GM21717 (cell line): ENCODE measurements at regions not wholly inside any gene's neighbourhood (a gene's known extent, or its start where the extent isn't known, plus 50 kb on each side); places are given as distances from the start of the nearest gene placed in this dataset.
"Not testable (repeated sequence)": the region's sequence is repeated elsewhere in the genome, so short reads cannot be mapped to it uniquely, and the experiment has no call there.

Experiments
- ATAC-seq: cut with Tn5 transposase; IDR thresholded peaks from one replicate; pipeline ENCODE4 v1.9.1; 2021; ENCODE audit warnings: mild to moderate bottlenecking, moderate library complexity; ENCODE audit not compliant: unreplicated experiment

GRCh38 chr3:125697126-125697525 lies 101.8 kb upstream of the OSBPL11 start:
- ATAC-seq: not testable (repeated sequence)

- ATAC-seq: not testable (repeated sequence)
Measured at GRCh38 chr3:125697979-125698640, 102.8 kb upstream of the OSBPL11 start.

GRCh38 chr3:125715651-125716050 lies 120.4 kb upstream of the OSBPL11 start:
- no peak for ATAC-seq

GRCh38 chr3:125732151-125732550 lies 136.9 kb upstream of the OSBPL11 start:
- ATAC-seq: not testable (repeated sequence)

DNA sequence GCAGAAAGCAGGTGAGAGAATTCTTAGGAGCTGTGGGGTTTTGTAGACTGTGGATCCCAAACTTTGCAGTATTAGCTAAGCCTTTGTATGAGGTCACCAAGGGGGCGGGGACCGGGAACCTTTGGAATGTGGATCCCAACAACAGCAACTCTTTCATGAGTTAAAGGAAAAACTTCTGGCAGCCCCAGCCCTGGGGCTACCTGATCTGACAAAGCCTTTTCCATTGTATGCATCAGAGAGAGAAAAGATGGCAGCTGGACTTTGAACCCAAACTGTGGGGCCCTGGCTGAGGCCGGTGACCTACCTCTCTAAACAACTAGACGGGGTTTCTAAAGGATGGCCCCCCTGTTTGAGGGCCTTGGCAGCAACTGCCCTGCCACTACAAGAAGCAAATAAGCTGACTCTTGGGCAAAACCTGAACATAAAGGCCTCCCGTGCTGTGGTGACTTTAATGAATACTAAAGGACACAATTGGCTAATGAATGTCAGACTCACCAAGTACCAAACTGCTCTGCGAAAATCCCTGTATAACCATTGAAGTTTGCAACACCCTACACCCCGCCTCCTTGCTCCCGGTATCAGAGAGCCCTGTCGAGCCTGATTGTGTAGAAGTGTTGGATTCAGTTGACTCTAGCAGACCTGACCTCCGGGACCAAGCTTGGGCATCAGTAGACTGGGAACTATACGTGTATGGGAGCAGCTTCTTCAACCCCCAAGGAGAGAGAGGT lies 146.9 kb upstream of the OSBPL11 start:
- ATAC-seq: not testable (repeated sequence)

- ATAC-seq: not testable (repeated sequence)
Measured at GRCh38 chr3:125742845-125743244, 147.5 kb upstream of the OSBPL11 start.

DNA sequence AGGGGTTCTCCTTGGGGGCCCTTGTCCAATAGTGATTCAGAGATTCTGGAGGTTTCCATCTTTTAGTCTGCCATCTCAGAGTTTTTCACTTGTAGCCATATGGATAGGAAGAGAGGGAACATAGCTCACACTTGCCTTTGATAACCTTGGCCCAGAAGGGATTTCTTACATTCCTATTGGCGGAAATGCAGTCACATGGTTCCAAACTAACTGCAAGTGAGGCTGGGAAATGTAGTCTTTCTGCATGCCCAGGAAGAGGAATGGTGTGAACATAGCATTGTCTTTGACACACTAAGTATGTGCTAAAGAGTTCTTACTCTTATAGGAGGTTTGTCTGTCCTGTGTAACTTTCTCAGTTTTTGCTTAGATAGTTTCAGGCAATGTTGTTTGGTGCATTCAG lies 161.8 kb upstream of the OSBPL11 start:
- not testable (repeated sequence) for ATAC-seq

DNA sequence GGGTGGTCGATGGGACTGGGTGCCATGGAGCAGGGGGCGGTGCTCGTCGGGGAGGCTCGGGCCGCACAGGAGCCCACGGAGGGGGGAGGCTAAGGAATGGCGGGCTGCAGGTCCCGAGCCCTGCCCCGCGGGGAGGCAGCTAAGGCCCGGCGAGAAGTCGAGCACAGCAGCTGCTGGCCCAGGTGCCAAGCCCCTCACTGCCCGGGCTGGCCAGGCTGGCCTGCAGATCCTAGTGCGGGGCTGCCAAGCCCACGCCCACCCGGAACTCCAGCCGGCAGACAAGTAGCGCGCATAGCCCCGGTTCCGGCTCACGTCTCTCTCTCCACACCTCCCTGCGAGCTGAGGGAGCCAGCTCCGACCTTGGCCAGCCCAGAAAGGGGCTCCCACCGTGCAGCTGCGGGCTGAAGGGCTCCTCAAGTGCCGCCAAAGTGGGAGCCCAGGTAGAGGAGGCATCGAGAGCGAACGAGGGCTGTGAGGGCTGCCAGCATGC lies 163.4 kb upstream of the OSBPL11 start:
- not testable (repeated sequence) for ATAC-seq

- ATAC-seq: not testable (repeated sequence)
Measured at GRCh38 chr3:125762601-125763000, 167.3 kb upstream of the OSBPL11 start.

DNA sequence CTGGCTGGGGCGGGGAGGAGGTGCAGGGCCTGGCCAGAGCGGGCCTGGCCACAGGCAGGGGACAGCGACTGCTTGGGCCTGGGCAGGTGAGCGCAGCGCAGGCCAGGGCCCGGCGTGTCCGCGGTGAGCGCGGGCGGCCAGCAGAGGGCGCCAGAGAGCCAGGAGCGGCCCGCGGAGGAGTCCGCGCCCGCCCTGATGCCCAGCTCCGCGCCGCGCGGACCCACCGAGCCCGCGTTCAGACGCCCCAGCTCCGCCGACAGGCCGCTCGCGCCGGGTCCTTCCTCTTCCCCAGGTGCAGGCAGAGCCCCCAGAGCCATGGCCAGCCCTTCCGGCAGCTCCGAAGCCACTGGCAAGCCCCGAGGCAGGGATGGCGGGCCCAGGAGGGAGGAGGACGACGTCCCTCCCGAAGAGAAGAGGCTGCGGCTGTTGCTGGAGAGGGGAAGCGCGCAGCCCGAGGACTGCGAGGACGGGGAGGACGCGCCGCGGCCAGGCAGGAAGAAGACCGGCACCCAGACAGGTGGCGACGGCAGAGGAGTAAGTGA lies 171.1 kb upstream of the OSBPL11 start:
- ATAC-seq: not testable (repeated sequence)

- ATAC-seq: not testable (repeated sequence)
Measured at GRCh38 chr3:125766931-125767330, 171.6 kb upstream of the OSBPL11 start.

- ATAC-seq: no peak
Measured at GRCh38 chr3:125767641-125768040, 172.3 kb upstream of the OSBPL11 start.

DNA sequence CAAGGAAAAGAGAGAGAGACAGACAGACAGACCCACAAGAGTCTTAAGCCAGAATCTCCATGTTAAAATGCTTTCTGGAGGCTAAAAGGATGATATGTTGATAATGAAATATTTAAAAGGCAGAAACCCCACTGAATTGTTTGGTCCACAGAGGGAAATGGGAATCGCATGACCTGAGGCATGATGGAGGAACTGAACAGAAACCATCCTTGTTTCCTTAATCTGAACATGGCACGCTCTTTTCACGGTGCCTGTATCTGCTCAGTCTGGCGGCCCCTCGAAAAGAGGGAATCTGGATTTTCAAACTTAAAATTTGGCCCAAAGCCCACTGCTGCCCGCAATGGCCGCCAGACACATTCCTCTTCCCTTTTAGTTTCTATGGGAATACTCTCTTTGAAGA lies 173.5 kb upstream of the OSBPL11 start:
- not testable (repeated sequence) for ATAC-seq

DNA sequence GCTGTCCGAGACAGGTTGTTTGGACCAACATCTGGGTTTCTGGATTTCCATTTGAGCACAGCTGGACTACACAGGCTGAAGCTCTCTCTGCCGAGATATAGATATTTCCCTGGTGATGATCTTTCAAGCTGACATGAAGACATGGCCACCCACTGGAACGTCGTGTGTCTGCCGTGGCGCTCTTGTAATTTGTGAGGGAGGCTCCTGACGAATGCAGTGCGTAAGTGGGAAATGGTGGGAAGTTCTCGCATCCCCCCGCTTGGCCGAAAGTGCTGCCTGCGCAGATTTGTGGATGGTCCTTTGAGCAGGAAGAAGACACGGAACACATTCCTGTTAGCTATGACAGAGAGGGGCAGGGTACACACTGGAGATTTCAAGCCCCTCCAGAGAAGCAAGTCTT lies 176.2 kb upstream of the OSBPL11 start:
- not testable (repeated sequence) for ATAC-seq

GRCh38 chr3:125774433-125775034 lies 179.2 kb upstream of the OSBPL11 start:
- not testable (repeated sequence) for ATAC-seq

DNA sequence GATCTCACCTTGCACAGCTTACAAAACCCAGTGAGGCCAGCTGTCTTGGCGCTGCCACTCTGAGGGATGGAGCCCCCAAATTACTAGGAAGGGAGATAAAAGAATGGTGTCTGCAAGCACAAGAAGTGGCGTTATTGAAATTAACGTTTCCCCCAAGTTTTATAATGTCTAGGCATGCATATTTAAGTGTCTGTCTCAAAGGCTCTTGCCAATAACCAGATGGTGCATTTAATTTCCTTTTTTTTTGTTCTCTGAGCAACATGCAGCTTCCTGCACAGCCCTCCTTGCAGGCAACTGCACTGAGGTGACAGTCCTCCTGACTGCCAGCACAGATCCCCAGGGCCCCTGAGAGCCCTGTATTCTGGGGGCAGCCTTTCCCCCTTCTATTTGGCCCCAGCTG lies 179.8 kb upstream of the OSBPL11 start:
- not testable (repeated sequence) for ATAC-seq

DNA sequence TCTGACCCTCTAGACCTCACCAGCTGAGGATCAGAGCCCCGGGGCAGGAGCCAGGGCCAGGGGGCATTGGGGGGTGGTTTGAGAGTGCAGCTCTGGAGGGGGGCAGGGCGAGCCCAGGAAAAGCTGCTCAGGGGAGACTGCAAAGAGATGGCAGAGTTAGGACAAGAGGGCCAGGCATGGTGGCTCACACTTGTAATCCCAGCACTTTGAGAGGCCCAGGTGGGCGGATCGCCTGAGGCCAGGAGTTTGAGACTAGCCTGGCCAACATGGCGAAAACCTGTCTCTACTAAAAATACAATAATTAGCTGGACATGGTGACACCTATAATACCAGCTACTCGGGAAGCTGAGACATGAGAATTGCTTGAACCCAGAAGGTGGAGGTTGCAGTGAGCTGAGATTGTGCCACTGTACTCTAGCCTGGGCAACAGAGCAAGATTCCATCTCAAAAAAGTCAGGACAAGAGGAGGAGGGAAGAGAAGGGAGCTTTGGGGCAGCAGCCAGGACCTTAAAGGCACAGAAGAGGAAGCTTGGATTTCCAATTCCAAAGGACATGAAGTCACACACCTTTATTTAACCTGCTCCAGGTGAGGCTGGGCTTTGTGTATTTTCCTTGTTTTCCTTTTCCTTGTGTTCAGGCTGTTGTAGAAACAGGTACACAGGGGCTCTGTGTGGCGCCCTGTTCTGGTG lies 180.5 kb upstream of the OSBPL11 start:
- ATAC-seq: not testable (repeated sequence)

DNA sequence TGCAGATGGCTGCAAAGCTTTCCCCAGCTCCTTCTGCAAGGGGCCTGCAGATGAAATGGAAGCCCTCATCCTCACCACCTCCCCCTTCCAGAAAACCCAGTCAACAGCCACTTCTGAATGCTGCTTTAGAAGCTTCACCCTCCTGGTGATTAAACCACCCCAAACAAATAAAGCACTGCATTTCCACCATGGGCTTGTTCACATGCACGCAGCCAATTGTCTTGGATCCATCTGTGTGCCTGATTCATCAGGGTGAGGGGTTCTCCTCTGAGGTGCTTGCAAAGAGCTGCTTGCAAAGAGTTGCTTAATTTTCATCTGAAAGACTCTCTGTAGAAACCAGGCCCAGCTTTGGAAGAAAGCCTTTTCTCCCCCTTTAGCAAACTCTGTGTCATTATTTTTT lies 184.0 kb upstream of the OSBPL11 start:
- ATAC-seq: not testable (repeated sequence)

DNA sequence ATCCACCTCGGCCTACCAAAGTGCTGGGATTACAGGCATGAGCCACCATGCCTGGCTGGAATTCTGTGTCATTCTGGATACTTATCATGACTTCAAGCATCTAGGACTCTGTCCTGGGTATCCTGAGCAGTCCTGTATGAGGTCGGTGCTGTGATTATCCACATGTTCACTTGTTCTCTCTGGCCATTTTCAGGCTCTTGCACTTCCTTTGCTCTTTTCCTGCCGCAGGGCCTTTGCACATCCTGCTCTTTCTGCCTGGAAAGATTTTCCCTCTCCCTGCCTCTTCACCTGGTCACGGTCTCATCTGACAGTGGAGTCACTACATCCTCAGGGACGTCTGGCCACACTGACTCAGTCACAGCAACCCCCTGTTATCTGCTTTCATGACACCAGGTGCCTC lies 184.6 kb upstream of the OSBPL11 start:
- ATAC-seq: not testable (repeated sequence)

DNA sequence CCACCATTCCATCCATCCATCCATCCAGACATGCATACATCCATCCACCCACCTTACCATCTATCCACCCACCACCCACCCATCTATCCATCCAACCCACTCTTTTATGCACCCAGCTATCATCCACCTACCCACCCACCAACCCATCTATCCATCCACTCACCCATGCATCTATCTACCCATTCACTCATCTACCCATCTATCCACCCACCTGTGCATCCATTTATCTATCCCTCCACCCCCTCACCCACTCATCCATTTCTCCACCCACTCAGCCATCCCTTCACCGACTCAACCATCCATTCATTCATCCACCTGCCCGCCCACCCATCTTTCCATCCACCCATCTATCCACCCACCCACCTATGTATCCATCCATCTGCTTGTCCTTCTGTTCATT lies 186.4 kb upstream of the OSBPL11 start:
- not testable (repeated sequence) for ATAC-seq

DNA sequence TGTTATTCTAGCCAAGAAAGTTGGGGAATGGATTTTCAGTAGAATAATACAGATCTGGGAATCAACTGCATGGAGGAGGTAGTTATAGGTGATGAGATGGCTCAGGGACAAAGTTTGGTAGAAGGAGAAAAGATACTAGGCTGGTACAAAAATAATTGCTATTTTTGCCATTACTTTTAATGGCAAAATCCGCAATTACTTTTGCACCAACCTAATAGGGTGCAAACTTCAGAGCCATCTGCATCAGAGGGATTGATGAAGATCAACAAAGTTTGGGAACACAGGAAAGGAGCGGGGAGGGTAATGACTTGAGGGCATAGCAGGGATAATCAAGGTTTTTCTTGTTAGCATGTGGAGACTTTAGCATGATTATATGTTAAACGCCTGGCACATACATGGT lies 178.7 kb upstream of the ROPN1B start:
- ATAC-seq: not testable (repeated sequence)
